ENCODE measurements at regions not wholly inside any gene's neighbourhood (a gene's known extent, or its start where the extent isn't known, plus 50 kb on each side); places are given as distances from the start of the nearest gene placed in this dataset.

- TF ChIP-seq CTCF (IDR thresholded peaks at IDR 0.05; ENCODE audit: poor library complexity) = no peak
- TF ChIP-seq EZH2 (IDR thresholded peaks at IDR 0.05; ENCODE audit: borderline replicate concordance) = no peak
Measured at GRCh38 chr4:152176627-152177214, 359.2 kb downstream of the FBXW7 start.

Data from hepatocyte (in vitro differentiated cells).